CD4-positive, CD25-positive, alpha-beta regulatory T cell (primary cell): ENCODE measurements at regions not wholly inside any gene's neighbourhood (a gene's known extent, or its start where the extent isn't known, plus 50 kb on each side); places are given as distances from the start of the nearest gene placed in this dataset.
A peak's percentile ranks its signal among the peaks of the same experiment; 100 is the strongest.
"Not testable (repeated sequence)": the region's sequence is repeated elsewhere in the genome, so short reads cannot be mapped to it uniquely, and the experiment has no call there.

Experiments
- ATAC-seq, 2 donors: fragments of 150-1000 bp; cut with Tn5 transposase; one replicate each; pipeline ENCODE4 v1.10.0; 2021; ENCODE audit warnings: low read depth in 2 of 2, moderate number of reproducible peaks in 2 of 2, moderate library complexity in 1 of 2
- DNase-seq, 3 donors: peaks; one replicate each; pipeline versions ENCODE4 v3.0.0 to v3.0.0-alpha.2; 2012 to 2022; ENCODE audit warnings: mixed read lengths in 1 of 3
- H3K27ac ChIP-seq: one replicate; pipeline ENCODE4 v1.7.0; 2013; ENCODE audit warnings: mild to moderate bottlenecking, low read length; ENCODE audit not compliant: insufficient read depth, poor library complexity, severe bottlenecking
- H3K27me3 ChIP-seq: one replicate; pipeline ENCODE4 v1.7.0; 2013; ENCODE audit warnings: low read length; ENCODE audit not compliant: control insufficient read depth, insufficient read depth
- H3K36me3 ChIP-seq: one replicate; pipeline ENCODE4 v1.7.0; 2013; ENCODE audit warnings: mild to moderate bottlenecking, low read length, moderate library complexity; ENCODE audit not compliant: control insufficient read depth, insufficient read depth
- H3K4me1 ChIP-seq: 2 replicates; pipeline ENCODE4 v1.7.0; 2013; ENCODE audit warnings: mild to moderate bottlenecking, low read length; ENCODE audit not compliant: insufficient read depth, control insufficient read depth, poor library complexity, severe bottlenecking
- H3K4me3 ChIP-seq: one replicate; pipeline ENCODE4 v1.7.0; 2013; ENCODE audit warnings: low read depth, mild to moderate bottlenecking, low read length, moderate library complexity
- H3K9me3 ChIP-seq, 2 experiments: 1 replicate in 1 of 2; 2 replicates in 1 of 2; pipeline ENCODE4 v1.7.0; 2013; ENCODE audit warnings: low read length in 2 of 2, mild to moderate bottlenecking in 1 of 2, moderate library complexity in 1 of 2; ENCODE audit not compliant: control insufficient read depth in 2 of 2
- H3K27ac Mint-ChIP-seq, 3 donors: one replicate each; pipeline ENCODE4 v1.8.0; 2020 to 2022; ENCODE audit warnings: mild to moderate bottlenecking in 3 of 3, mixed read lengths in 3 of 3, moderate library complexity in 2 of 3
- H3K27me3 Mint-ChIP-seq: one replicate; pipeline ENCODE4 v1.8.0; 2022; ENCODE audit warnings: mild to moderate bottlenecking, mixed read lengths
- H3K36me3 Mint-ChIP-seq: one replicate; pipeline ENCODE4 v1.8.0; 2020; ENCODE audit warnings: mixed read lengths
- H3K4me1 Mint-ChIP-seq, 4 donors: one replicate each; pipeline ENCODE4 v1.8.0; 2020 to 2022; ENCODE audit warnings: mixed read lengths in 4 of 4, mild to moderate bottlenecking in 1 of 4
- H3K4me3 Mint-ChIP-seq, 4 donors: one replicate each; pipeline ENCODE4 v1.8.0; 2020 to 2022; ENCODE audit warnings: mild to moderate bottlenecking in 4 of 4, mixed read lengths in 4 of 4, moderate library complexity in 3 of 4
- H3K9me3 Mint-ChIP-seq, 7 donors: one replicate each; pipeline ENCODE4 v1.8.0; 2020 to 2022; ENCODE audit warnings: mixed read lengths in 7 of 7, mild to moderate bottlenecking in 3 of 7, moderate library complexity in 2 of 7

DNA sequence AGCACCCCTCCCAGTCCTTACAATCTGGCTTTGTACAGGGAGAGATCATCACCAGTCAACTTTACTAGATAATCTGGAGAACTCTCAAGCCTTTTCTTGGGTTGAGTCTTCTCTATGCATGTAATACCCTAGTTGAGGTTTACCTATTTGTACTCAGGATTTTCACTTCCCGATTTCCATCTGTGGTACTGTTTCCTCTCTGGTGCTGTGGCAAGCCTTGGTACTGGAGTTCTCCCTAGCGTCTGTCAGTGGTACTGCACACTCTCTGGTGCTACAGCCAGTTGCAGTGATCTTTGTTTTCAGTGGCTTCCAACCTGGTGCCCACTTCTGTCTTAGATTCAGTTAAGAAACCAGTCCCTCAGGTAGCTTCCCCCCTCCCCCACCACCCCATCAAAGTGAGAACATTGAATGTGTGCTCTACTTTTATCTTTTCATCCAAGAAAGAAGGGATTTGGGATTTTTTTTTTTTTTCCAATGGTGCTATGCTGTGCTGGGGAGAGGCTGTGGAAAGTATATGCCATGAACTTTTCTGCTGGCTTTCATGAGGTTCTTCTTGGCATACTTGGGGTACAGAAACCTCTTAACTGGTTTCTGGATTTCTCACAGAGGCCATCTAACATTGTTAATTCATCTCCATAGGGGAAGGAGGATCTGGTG, 69.4 kb upstream of the EVL start:
- peaks cover 2 to 7% (median 5%) of the 10 kb centered on the region in 4 donors for H3K4me1 Mint-ChIP-seq
- peak; percentile 93 to 94 for ATAC-seq
- no peak overlapping the region for H3K27ac Mint-ChIP-seq
- H3K4me3 Mint-ChIP-seq = no peak overlapping the region
- DNase-seq = peak; percentile 48 to 74 (median 55)
- Histone ChIP-seq H3K4me3 (no peak overlapping the region), H3K36me3 (no peaks in the 10 kb centered on the region), H3K27me3 (peaks cover 4% of the 10 kb centered on the region), H3K27ac (no peak overlapping the region), H3K9me3 (no peaks in the 10 kb centered on the region), H3K4me1 (no peaks in the 10 kb centered on the region)
- peaks cover 0 to 4% (median 0%) of the 10 kb centered on the region in 7 donors for H3K9me3 Mint-ChIP-seq
- H3K36me3 Mint-ChIP-seq = no peaks in the 10 kb centered on the region
- H3K27me3 Mint-ChIP-seq = peaks cover 36% of the 10 kb centered on the region

DNA sequence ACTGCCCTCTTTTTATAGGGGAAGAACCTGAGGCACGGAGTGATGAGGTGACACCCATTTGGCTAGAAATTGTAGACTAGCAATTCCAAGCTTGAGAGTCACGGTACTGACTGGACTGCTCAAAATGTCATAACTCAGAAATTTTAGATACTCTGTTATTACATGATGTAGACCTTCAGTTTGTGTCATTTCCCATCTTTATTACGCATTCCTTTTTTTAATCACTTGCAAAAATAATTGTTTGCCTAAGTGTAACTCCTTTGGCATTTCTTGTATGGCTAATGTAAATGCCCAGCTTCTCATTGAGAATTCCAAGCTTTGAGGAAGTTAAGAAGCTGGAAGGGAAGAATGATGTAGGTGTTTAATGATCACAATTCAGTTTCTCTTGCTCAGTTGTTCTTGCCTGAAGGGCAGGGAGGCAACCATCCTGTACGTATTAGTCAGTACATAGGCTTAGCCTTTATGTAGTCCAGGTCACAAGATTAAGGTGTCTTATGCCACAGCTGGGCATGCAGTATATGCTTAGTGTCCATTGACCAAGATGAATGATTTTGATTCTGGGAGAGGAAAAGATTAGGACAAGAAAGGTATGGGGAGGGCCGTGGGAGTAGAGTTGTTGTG, 68.2 kb upstream of the EVL start:
- ATAC-seq = no peak
- Histone ChIP-seq H3K27me3 (peaks cover 7% of the 10 kb centered on the region), H3K36me3 (no peaks in the 10 kb centered on the region), H3K4me3 (no peak overlapping the region), H3K9me3 (no peaks in the 10 kb centered on the region), H3K27ac (no peak overlapping the region), H3K4me1 (no peaks in the 10 kb centered on the region)
- DNase-seq = no peak
- Mint-ChIP-seq H3K9me3 (peaks cover 0 to 4% (median 0%) of the 10 kb centered on the region in 7 donors), H3K27ac (no peak overlapping the region), H3K27me3 (peaks cover 33% of the 10 kb centered on the region), H3K36me3 (no peaks in the 10 kb centered on the region), H3K4me1 (peaks cover 2 to 7% (median 5%) of the 10 kb centered on the region in 4 donors), H3K4me3 (no peak overlapping the region)

DNA sequence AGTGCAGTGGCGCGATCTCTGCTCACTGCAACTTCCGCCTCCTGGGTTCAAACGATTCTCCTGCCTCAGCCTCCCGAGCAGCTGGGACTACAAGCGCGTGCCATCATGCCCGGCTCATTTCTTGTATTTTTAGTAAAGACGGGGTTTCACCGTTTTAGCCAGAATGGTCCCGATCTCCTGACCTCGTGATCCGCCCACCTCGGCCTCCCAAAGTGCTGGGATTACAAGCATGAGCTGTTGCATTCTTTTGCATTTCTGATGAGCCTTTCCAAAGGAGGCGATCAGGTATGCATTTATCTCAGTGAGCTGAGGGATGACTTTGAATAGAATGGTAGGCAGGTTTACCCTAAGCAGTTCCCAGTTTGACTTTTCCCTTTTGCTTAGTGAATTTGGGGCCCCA, 64.8 kb upstream of the EVL start:
- H3K4me1 Mint-ChIP-seq, DNase-seq, H3K4me1 ChIP-seq, H3K36me3 ChIP-seq, H3K27ac ChIP-seq, H3K27me3 ChIP-seq, H3K9me3 ChIP-seq, H3K36me3 Mint-ChIP-seq, H3K4me3 ChIP-seq, ATAC-seq, H3K4me3 Mint-ChIP-seq, H3K27ac Mint-ChIP-seq: not testable (repeated sequence)
- Mint-ChIP-seq H3K9me3 (peaks cover 0 to 10% (median 0%) of the 10 kb centered on the region in 7 donors), H3K27me3 (peaks cover 17% of the 10 kb centered on the region)

DNA sequence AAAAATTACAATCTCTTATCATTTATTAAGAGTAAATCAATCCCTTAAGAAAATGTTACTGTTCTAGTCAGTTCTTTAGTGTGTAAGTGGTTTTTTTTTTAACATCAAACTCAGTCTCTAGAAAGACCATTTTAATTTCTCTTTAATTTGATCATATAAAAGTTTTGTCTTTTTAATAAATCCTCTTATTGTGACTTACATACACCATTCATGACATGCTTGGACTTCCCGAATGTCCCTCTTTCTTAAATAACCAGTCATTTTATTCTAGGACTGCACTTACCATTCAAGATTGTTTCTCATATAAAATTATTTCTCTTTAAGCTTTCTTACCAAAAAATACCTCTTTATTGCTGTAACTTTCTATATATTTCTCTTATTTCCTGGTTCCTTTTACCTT, 60.8 kb upstream of the EVL start:
- H3K4me3 ChIP-seq = no peak overlapping the region
- peaks cover 3% of the 10 kb centered on the region for H3K27me3 ChIP-seq
- H3K27ac ChIP-seq = no peak overlapping the region
- no peaks in the 10 kb centered on the region for H3K36me3 Mint-ChIP-seq
- peaks cover 0 to 10% (median 0%) of the 10 kb centered on the region in 7 donors for H3K9me3 Mint-ChIP-seq
- H3K4me1 ChIP-seq = no peaks in the 10 kb centered on the region
- peaks cover 17% of the 10 kb centered on the region for H3K27me3 Mint-ChIP-seq
- no peaks in the 10 kb centered on the region for H3K36me3 ChIP-seq
- no peak overlapping the region for H3K4me3 Mint-ChIP-seq
- no peaks in the 10 kb centered on the region for H3K4me1 Mint-ChIP-seq
- peak in 1 of 3 donors; percentile 8 for DNase-seq
- ATAC-seq = no peak
- no peak overlapping the region for H3K27ac Mint-ChIP-seq
- peaks cover 6 to 9% of the 10 kb centered on the region in 2 experiments for H3K9me3 ChIP-seq

DNA sequence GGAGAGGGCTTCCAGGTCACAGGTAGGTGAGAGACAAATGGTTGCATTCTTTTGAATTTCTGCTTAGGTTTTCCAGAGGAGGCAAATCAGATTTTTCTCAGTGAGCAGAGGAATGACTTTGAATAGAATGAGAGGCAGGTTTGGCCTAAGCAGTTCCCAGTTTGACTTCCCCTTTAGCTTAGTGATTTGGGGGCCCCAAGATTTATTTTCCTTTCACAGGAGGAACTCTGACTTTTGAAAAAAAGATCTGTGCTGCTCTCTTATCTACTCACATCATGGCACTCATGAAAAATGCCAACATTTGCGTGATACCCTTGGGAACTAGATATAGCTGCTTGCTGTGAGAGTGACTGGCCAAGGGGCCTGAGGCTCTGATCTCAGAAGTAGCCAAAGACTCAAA, 58.0 kb upstream of the EVL start:
- Mint-ChIP-seq H3K27me3 (peaks cover 6% of the 10 kb centered on the region), H3K27ac (no peak overlapping the region), H3K9me3 (peaks cover 0 to 9% (median 0%) of the 10 kb centered on the region in 7 donors), H3K4me1 (peaks cover 0 to 6% (median 0%) of the 10 kb centered on the region in 4 donors), H3K4me3 (no peak overlapping the region), H3K36me3 (no peaks in the 10 kb centered on the region)
- DNase-seq = no peak
- no peaks in the 10 kb centered on the region for H3K36me3 ChIP-seq
- no peaks in the 10 kb centered on the region for H3K4me1 ChIP-seq
- H3K9me3 ChIP-seq = peaks cover 6 to 9% of the 10 kb centered on the region in 2 experiments
- no peak overlapping the region for H3K27ac ChIP-seq
- no peak for ATAC-seq
- H3K4me3 ChIP-seq = no peak overlapping the region
- H3K27me3 ChIP-seq = no peaks in the 10 kb centered on the region

DNA sequence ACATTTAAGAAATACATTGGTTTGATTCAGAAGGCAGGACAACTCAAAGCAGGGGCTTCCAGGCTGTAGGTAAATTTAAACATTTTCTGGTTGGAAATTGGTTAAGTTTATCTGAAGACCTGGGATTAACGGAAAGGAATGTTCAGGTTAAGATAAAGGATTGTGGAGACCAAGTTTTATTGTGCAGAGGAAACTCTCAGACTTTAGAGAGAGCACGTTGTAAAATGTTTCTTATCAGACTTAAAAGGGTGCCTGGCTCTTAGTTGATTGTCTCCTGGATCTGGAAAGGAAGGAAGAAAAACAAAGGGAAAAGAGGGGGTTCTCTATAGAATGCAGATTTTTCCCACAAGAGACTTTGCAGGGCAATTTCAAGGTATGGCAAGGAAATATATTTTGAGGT, 55.4 kb upstream of the EVL start:
- H3K4me3 Mint-ChIP-seq, H3K27ac Mint-ChIP-seq, H3K27me3 ChIP-seq, ATAC-seq, H3K4me1 ChIP-seq, H3K36me3 ChIP-seq, H3K27ac ChIP-seq, H3K4me1 Mint-ChIP-seq, H3K9me3 Mint-ChIP-seq, H3K4me3 ChIP-seq, H3K36me3 Mint-ChIP-seq, DNase-seq, H3K9me3 ChIP-seq, H3K27me3 Mint-ChIP-seq: not testable (repeated sequence)

DNA sequence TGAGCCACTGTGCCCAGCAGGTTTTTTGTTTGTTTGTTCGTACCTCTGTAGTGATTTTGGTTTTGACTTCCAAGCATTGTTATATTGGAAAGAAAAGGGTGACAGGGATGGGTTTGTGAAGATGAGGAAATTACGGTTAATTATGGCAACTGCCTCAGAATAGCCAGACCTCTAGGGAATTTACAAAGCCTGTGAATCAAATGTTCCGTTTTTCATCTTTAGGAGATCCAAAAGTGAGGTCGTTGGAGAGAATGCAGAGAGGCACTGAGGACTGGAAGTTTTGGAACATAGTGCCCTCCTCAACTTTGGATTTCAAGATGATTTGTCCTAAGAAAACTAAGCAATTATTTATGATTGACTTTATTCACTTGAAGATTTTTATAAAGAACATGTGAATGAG, 54.5 kb upstream of the EVL start:
- no peak overlapping the region for H3K27ac Mint-ChIP-seq
- peaks cover 6% of the 10 kb centered on the region for H3K27me3 Mint-ChIP-seq
- ATAC-seq (no peak), DNase-seq (no peak)
- no peaks in the 10 kb centered on the region for H3K36me3 Mint-ChIP-seq
- H3K9me3 ChIP-seq = no peaks in the 10 kb centered on the region
- H3K4me3 Mint-ChIP-seq = no peak overlapping the region
- H3K27me3 ChIP-seq = no peaks in the 10 kb centered on the region
- H3K4me3 ChIP-seq = no peak overlapping the region
- no peaks in the 10 kb centered on the region for H3K9me3 Mint-ChIP-seq
- H3K27ac ChIP-seq = no peak overlapping the region
- no peaks in the 10 kb centered on the region for H3K4me1 ChIP-seq
- H3K4me1 Mint-ChIP-seq = peaks cover 0 to 6% (median 0%) of the 10 kb centered on the region in 4 donors
- H3K36me3 ChIP-seq = no peaks in the 10 kb centered on the region
